Spleen (tissue), 11 donors: ENCODE measurements at regions not wholly inside any gene's neighbourhood (a gene's known extent, or its start where the extent isn't known, plus 50 kb on each side); places are given as distances from the start of the nearest gene placed in this dataset.
A peak's percentile ranks its signal among the peaks of the same experiment; 100 is the strongest.

Source experiments
- DNase-seq: peaks from one replicate; pipeline ENCODE4 v3.0.0-alpha.2; 2020
- H3K27ac ChIP-seq, 8 donors: fragments of 200-600 bp; sonication (generic) in 7 of 8; 1 replicate in 4 of 8; 2 replicates in 4 of 8; pipeline versions ENCODE4 v1.5.0 to v1.8.0; 2016 to 2021; ENCODE audit warnings: inconsistent platforms in 4 of 8, mild to moderate bottlenecking in 4 of 8, moderate library complexity in 1 of 8
- H3K27me3 ChIP-seq, 7 donors: fragments of 200-600 bp; sonication (generic) in 6 of 7; replicated peaks in 1 of 7; 1 replicate in 4 of 7; 2 replicates in 3 of 7; pipeline versions ENCODE4 v1.5.0 to v1.8.0; 2016 to 2021; ENCODE audit warnings: inconsistent platforms in 3 of 7, mild to moderate bottlenecking in 1 of 7
- H3K36me3 ChIP-seq, 6 donors: fragments of 200-600 bp; sonication (generic) in 5 of 6; 1 replicate in 4 of 6; 2 replicates in 2 of 6; pipeline versions ENCODE4 v1.5.0 to v1.8.0; 2016 to 2021; ENCODE audit warnings: inconsistent platforms in 2 of 6
- H3K4me1 ChIP-seq, 6 donors: fragments of 200-600 bp; sonication (generic) in 5 of 6; 1 replicate in 3 of 6; 2 replicates in 3 of 6; pipeline versions ENCODE4 v1.5.0 to v1.8.0; 2016 to 2021; ENCODE audit warnings: inconsistent platforms in 3 of 6
- H3K4me3 ChIP-seq, 8 donors: fragments of 200-600 bp; sonication (generic) in 7 of 8; 1 replicate in 4 of 8; 2 replicates in 4 of 8; pipeline versions ENCODE4 v1.5.0 to v1.8.0; 2016 to 2021; ENCODE audit warnings: inconsistent platforms in 4 of 8, mild to moderate bottlenecking in 4 of 8, moderate library complexity in 2 of 8
- H3K9me3 ChIP-seq, 8 donors: fragments of 200-600 bp; sonication (generic) in 7 of 8; 1 replicate in 4 of 8; 2 replicates in 4 of 8; pipeline versions ENCODE4 v1.5.0 to v1.8.0; 2016 to 2021; ENCODE audit warnings: inconsistent platforms in 4 of 8
- POLR2A ChIP-seq, 3 donors: fragments of 450-650 bp; IDR thresholded peaks; one replicate each; pipeline ENCODE4 v1.5.1; 2017; ENCODE audit warnings: antibody characterized with exemption in 3 of 3, mild to moderate bottlenecking in 1 of 3
- POLR2AphosphoS5 ChIP-seq, 3 donors: sonication (generic); formaldehyde crosslinking; IDR thresholded peaks; one replicate each; pipeline ENCODE4 v1.5.1; 2017; ENCODE audit warnings: antibody characterized with exemption in 3 of 3
- WGBS, 5 donors: extraction: QIAGEN DNeasy Blood & Tissue Kit in 3 of 5; methylation state at CpG; one replicate each; pipeline versions ENCODE4 v1.1.5 to v1.1.7; 2013 to 2018; 5-methylcytosine and 5-hydroxymethylcytosine counted together
- intact Hi-C: fragments of 100-400 bp; cut with DNase I; formaldehyde crosslinking; loops from one replicate; pipeline ENCODE4 v1.15.0; 2023; ENCODE audit warnings: low total_unique reads
- TF ChIP-seq, protein P1 (sequence below), 11 experiments: fragments of 200-600 bp in 7 of 11; fragments of 450-650 bp in 4 of 11; sonication (generic) in 4 of 11; IDR thresholded peaks in 8 of 11; conservative IDR thresholded peaks in 3 of 11; 1 replicate in 7 of 11; 2 replicates in 4 of 11; pipeline versions ENCODE4 v1.4.0 to v1.8.0; 2016 to 2021; ENCODE audit warnings: antibody characterized with exemption in 11 of 11, inconsistent platforms in 4 of 11, mild to moderate bottlenecking in 1 of 11
- donor health status: healthy with polysubstance abuse.
- donor health status: DM: no; HTN: no; CAD: no; lungs with moderate emphysema.
- donor health status: DM: no; HTN: no; CAD: no.
- donor health status: Bipolar disorder and iron deficiency.
- donor health status: healthy.
- donor health status: DM: no; HTN: no; CAD: no.
- donor health status: DM: yes; HTN: yes; CAD: no.

DNA sequence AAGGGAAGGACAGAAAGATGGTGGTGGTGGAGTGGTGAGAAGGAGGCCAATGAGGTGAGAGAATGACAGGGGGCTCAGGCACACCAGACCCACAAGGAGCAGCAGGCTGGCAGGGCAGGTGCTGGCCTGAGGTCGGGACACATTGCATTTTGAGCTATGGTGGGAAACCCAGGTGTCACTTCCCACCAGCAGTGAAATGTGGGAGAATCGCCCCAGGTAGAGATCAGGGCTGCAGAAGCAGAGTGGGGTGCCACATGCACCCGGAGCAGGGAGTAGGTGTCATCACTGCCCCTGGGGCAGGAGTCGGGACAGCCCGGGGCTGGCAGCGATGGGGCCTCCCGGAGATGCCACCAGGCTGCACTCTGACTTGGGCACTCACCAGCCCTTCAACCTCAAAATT is 315.8 kb downstream of the BCL11B start:
- TF ChIP-seq, protein P1, sequence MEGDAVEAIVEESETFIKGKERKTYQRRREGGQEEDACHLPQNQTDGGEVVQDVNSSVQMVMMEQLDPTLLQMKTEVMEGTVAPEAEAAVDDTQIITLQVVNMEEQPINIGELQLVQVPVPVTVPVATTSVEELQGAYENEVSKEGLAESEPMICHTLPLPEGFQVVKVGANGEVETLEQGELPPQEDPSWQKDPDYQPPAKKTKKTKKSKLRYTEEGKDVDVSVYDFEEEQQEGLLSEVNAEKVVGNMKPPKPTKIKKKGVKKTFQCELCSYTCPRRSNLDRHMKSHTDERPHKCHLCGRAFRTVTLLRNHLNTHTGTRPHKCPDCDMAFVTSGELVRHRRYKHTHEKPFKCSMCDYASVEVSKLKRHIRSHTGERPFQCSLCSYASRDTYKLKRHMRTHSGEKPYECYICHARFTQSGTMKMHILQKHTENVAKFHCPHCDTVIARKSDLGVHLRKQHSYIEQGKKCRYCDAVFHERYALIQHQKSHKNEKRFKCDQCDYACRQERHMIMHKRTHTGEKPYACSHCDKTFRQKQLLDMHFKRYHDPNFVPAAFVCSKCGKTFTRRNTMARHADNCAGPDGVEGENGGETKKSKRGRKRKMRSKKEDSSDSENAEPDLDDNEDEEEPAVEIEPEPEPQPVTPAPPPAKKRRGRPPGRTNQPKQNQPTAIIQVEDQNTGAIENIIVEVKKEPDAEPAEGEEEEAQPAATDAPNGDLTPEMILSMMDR (IDR thresholded peaks at IDR 0.05 in 8 of 11, conservative IDR thresholded peaks at IDR 0.05 in 3 of 11): no peak
- no peak for TF ChIP-seq POLR2A (IDR thresholded peaks at IDR 0.05)
- no peak for TF ChIP-seq POLR2AphosphoS5 (IDR thresholded peaks at IDR 0.05)
- intact Hi-C loops: no loop called here
- H3K36me3 ChIP-seq: no peaks in the 10 kb centered on the region
- H3K9me3 ChIP-seq: no peaks in the 10 kb centered on the region
- H3K27me3 ChIP-seq: no peaks in the 10 kb centered on the region
- 80 to 90% (median 84%) methylated on average over 5 to 7 of the region's 7 CpGs for WGBS, 5 donors
- H3K27ac ChIP-seq: no peak overlapping the region
- no peak overlapping the region for H3K4me3 ChIP-seq
- DNase-seq: peak; percentile 39
- H3K4me1 ChIP-seq: no peaks in the 10 kb centered on the region

DNA sequence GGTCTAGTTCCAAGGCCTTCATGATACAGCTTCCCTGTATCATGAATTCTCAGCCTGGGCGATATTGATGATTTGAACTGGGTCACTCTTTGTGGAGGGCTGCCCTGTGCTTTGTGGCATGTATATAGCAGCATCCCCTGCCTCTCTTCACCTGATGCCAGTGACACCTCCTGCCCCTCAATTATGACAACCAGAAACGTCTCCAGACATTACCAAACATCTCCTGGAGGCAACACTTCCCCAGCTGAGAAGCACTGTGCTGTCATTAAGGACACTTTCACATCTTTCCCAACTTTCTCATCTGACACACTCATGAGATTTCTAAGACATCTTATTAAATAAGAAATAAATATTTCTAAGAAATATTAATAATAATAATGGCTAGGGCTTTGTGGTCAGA is 315.3 kb downstream of the BCL11B start:
- WGBS, 5 donors: 49 to 78% (median 69%) methylated on average over 2 of the region's 2 CpGs
- no peak overlapping the region for H3K27ac ChIP-seq
- no peak for TF ChIP-seq POLR2AphosphoS5 (IDR thresholded peaks at IDR 0.05)
- TF ChIP-seq POLR2A (IDR thresholded peaks at IDR 0.05): no peak
- H3K4me1 ChIP-seq: no peaks in the 10 kb centered on the region
- no peaks in the 10 kb centered on the region for H3K9me3 ChIP-seq
- H3K36me3 ChIP-seq: no peaks in the 10 kb centered on the region
- intact Hi-C loops: no loop called here
- no peaks in the 10 kb centered on the region for H3K27me3 ChIP-seq
- DNase-seq: no peak
- H3K4me3 ChIP-seq: no peak overlapping the region

DNA sequence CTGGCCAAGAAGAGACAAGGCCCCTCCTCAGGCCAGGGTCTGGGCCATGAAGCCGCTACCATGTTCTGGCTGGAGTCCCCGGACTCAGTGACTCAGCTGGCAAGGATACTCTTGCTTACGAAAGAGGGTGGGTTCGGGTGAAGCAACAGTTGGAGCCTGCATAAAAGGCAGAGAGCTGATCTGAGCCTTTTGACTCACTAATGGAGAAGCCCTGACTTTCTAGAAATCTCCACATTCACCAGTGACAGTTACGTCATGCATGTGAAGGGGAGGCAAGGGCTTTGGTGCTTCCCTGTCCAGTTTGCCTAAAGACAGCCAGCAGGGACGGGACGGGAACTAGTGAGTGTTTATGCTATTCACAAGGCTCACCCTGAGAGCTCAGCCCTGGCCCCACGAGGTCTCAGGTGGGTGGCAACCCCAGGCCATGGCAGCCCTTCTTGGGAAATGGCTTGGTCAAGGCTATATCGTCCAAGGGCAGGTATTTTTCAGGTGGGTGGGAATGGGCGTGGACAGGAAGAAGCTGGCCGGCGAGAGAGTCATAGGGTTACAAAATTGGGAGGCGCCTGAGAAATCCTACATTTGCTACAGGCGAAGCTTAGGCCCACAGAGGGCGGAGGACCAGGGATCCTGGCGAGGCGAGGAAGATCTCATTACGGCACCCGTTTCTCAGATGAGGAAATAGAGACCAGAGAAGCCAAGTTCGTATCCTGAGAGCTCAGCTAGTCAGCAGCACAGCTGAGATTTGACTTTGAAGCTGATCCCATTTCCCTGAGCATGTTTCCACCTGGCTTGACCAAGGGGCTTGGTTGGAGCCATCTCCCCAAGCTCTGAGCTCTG is 314.6 kb downstream of the BCL11B start:
- WGBS, 5 donors: 61 to 73% (median 68%) methylated on average over 20 of the region's 20 CpGs
- TF ChIP-seq, protein P1 (IDR thresholded peaks at IDR 0.05 in 8 of 11, conservative IDR thresholded peaks at IDR 0.05 in 3 of 11): no peak
- TF ChIP-seq POLR2A (IDR thresholded peaks at IDR 0.05) (no peak), POLR2AphosphoS5 (IDR thresholded peaks at IDR 0.05) (no peak)
- H3K9me3 ChIP-seq: no peaks in the 10 kb centered on the region
- H3K27me3 ChIP-seq: no peaks in the 10 kb centered on the region
- no peak overlapping the region for H3K4me3 ChIP-seq
- intact Hi-C loops: no loop called here
- no peak for DNase-seq
- H3K36me3 ChIP-seq: no peaks in the 10 kb centered on the region
- no peaks in the 10 kb centered on the region for H3K4me1 ChIP-seq
- no peak overlapping the region for H3K27ac ChIP-seq

DNA sequence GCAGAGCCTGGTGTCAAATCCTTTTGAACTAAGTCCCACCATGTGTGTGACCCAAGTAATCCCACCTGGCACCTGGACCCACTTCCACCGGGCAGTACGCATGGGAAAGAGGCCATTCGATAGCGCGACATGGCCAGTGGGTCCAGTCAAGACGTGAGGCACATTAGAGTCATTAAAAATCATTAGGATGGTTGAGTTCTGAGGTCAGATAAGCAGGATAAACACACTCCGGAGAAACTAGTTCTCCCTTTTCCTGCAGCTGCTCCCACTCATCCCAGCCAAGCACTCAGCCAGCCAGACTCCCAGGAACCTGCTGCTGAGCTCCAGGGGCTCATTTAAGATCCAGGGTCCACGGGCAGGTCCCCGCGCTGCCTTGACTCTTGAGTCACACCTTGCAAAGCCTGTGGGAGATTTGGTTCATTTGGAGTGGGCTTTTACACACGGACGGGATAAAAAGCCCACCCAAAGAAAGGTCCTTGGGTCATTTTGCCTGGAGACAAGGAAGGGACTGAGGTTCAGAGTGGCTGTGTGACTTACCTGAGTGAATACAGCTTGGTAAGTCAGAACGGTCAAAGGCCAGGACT is 313.9 kb downstream of the BCL11B start:
- no peaks in the 10 kb centered on the region for H3K4me1 ChIP-seq
- 70 to 80% (median 73%) methylated on average over 13 of the region's 13 CpGs for WGBS, 5 donors
- no peaks in the 10 kb centered on the region for H3K27me3 ChIP-seq
- no peak for DNase-seq
- intact Hi-C loops: no loop called here
- H3K9me3 ChIP-seq: no peaks in the 10 kb centered on the region
- no peaks in the 10 kb centered on the region for H3K36me3 ChIP-seq
- no peak overlapping the region for H3K27ac ChIP-seq
- H3K4me3 ChIP-seq: no peak overlapping the region
- TF ChIP-seq POLR2AphosphoS5 (IDR thresholded peaks at IDR 0.05): no peak
- TF ChIP-seq POLR2A (IDR thresholded peaks at IDR 0.05): no peak
- TF ChIP-seq, protein P1 (IDR thresholded peaks at IDR 0.05 in 8 of 11, conservative IDR thresholded peaks at IDR 0.05 in 3 of 11): no peak
